Liver (tissue), 8 donors: ENCODE measurements at regions not wholly inside any gene's neighbourhood (a gene's known extent, or its start where the extent isn't known, plus 50 kb on each side); places are given as distances from the start of the nearest gene placed in this dataset.

Experiments used
- DNase-seq: peaks from one replicate; pipeline ENCODE4 v3.0.0-alpha.2; 2017; ENCODE audit warnings: low spot score
- H3K27ac ChIP-seq, 2 donors: one replicate each; pipeline ENCODE4 v1.7.0; 2013; ENCODE audit warnings: inconsistent platforms in 2 of 2, low read length in 2 of 2, control low read depth in 1 of 2, low read depth in 1 of 2, mild to moderate bottlenecking in 1 of 2
- H3K27me3 ChIP-seq, 4 donors: one replicate each; pipeline versions ENCODE4 v1.6.1 to v1.7.0; 2013; ENCODE audit warnings: low read length in 3 of 4, inconsistent platforms in 1 of 4, mild to moderate bottlenecking in 1 of 4, moderate library complexity in 1 of 4; ENCODE audit not compliant: control insufficient read depth in 4 of 4, insufficient read depth in 4 of 4
- H3K36me3 ChIP-seq, 4 donors: one replicate each; pipeline versions ENCODE4 v1.6.1 to v1.7.0; 2013; ENCODE audit warnings: low read length in 3 of 4, mild to moderate bottlenecking in 3 of 4, low read depth in 1 of 4, moderate library complexity in 1 of 4; ENCODE audit not compliant: control insufficient read depth in 4 of 4, insufficient read depth in 3 of 4
- H3K4me1 ChIP-seq, 4 donors: one replicate each; pipeline versions ENCODE4 v1.6.1 to v1.7.0; 2013; ENCODE audit warnings: low read length in 3 of 4, mild to moderate bottlenecking in 3 of 4, moderate library complexity in 1 of 4; ENCODE audit not compliant: control insufficient read depth in 4 of 4, insufficient read depth in 4 of 4
- H3K4me3 ChIP-seq, 3 donors: one replicate each; pipeline versions ENCODE4 v1.6.1 to v1.7.0; 2013; ENCODE audit warnings: low read length in 3 of 3, control low read depth in 1 of 3, low read depth in 1 of 3, mild to moderate bottlenecking in 1 of 3
- H3K9ac ChIP-seq, 2 donors: one replicate each; pipeline ENCODE4 v1.7.0; 2013; ENCODE audit warnings: low read length in 2 of 2, mild to moderate bottlenecking in 2 of 2, moderate library complexity in 2 of 2, control low read depth in 1 of 2, low read depth in 1 of 2
- H3K9me3 ChIP-seq, 4 donors: one replicate each; pipeline versions ENCODE4 v1.6.1 to v1.7.0; 2013; ENCODE audit warnings: low read length in 3 of 4; ENCODE audit not compliant: control insufficient read depth in 4 of 4
- ATF3 ChIP-seq: IDR thresholded peaks from 2 replicates; pipeline ENCODE4 v1.6.1; 2016; ENCODE audit warnings: antibody characterized with exemption
- EGR1 ChIP-seq, 2 donors: IDR thresholded peaks; 2 replicates each; pipeline ENCODE4 v1.6.1; 2016 to 2018; ENCODE audit warnings: antibody characterized with exemption in 2 of 2, low read depth in 2 of 2
- FOXA1 ChIP-seq: IDR thresholded peaks from 2 replicates; pipeline ENCODE4 v1.6.1; 2016; ENCODE audit warnings: antibody characterized with exemption
- FOXA2 ChIP-seq: IDR thresholded peaks from 2 replicates; pipeline ENCODE4 v1.6.1; 2016; ENCODE audit warnings: antibody characterized with exemption
- GABPA ChIP-seq, 2 donors: IDR thresholded peaks in 1 of 2; conservative IDR thresholded peaks in 1 of 2; 2 replicates each; pipeline ENCODE4 v1.6.1; 2016; ENCODE audit warnings: antibody characterized with exemption in 2 of 2, mild to moderate bottlenecking in 1 of 2, moderate library complexity in 1 of 2
- HNF4A ChIP-seq, 2 donors: conservative IDR thresholded peaks; 2 replicates each; pipeline ENCODE4 v1.6.1; 2016; ENCODE audit warnings: antibody characterized with exemption in 2 of 2, mild to moderate bottlenecking in 2 of 2
- HNF4G ChIP-seq: IDR thresholded peaks from 2 replicates; pipeline ENCODE4 v1.6.1; 2016; ENCODE audit warnings: antibody characterized with exemption
- JUND ChIP-seq, 2 donors: IDR thresholded peaks; 2 replicates each; pipeline ENCODE4 v1.6.1; 2016; ENCODE audit warnings: antibody characterized with exemption in 2 of 2
- NR2F2 ChIP-seq: IDR thresholded peaks from 2 replicates; pipeline ENCODE4 v1.6.1; 2016; ENCODE audit warnings: antibody characterized with exemption
- RAD21 ChIP-seq, 2 donors: IDR thresholded peaks; 2 replicates each; pipeline ENCODE4 v1.6.1; 2016; ENCODE audit warnings: antibody characterized with exemption in 2 of 2, mild to moderate bottlenecking in 2 of 2
- RXRA ChIP-seq, 2 donors: IDR thresholded peaks; 2 replicates each; pipeline ENCODE4 v1.6.1; 2017 to 2018; ENCODE audit warnings: antibody characterized with exemption in 2 of 2, mild to moderate bottlenecking in 1 of 2
- SP1 ChIP-seq: IDR thresholded peaks from 2 replicates; pipeline ENCODE4 v1.6.1; 2018; ENCODE audit warnings: antibody characterized with exemption, mild to moderate bottlenecking
- TAF1 ChIP-seq: conservative IDR thresholded peaks from 2 replicates; pipeline ENCODE4 v1.6.1; 2016; ENCODE audit warnings: antibody characterized with exemption, mild to moderate bottlenecking
- YY1 ChIP-seq: IDR thresholded peaks from 2 replicates; pipeline ENCODE4 v1.6.1; 2016; ENCODE audit warnings: antibody characterized with exemption, mild to moderate bottlenecking
- WGBS: extraction: QIAGEN DNeasy Blood & Tissue Kit; methylation state at CpG from one replicate; pipeline ENCODE4 v1.1.7; 2013; 5-methylcytosine and 5-hydroxymethylcytosine counted together
- TF ChIP-seq, protein P1 (sequence below): IDR thresholded peaks from 2 replicates; pipeline ENCODE4 v1.6.1; 2016; ENCODE audit warnings: antibody characterized with exemption, mild to moderate bottlenecking
- TF ChIP-seq, protein P2 (sequence below): IDR thresholded peaks from 2 replicates; pipeline ENCODE4 v1.6.1; 2016; ENCODE audit warnings: antibody characterized with exemption
- TF ChIP-seq, protein P3 (sequence below): fragments of 150-350 bp; IDR thresholded peaks from 2 replicates; pipeline ENCODE4 v1.5.1; 2017; ENCODE audit warnings: improper control_type of control experiment, low read depth, low read length; ENCODE audit not compliant: missing input control
- donor health status: healthy.
- donor health status: healthy.
- donor health status: healthy.
- donor health status: healthy.
- donor health status: healthy.

DNA sequence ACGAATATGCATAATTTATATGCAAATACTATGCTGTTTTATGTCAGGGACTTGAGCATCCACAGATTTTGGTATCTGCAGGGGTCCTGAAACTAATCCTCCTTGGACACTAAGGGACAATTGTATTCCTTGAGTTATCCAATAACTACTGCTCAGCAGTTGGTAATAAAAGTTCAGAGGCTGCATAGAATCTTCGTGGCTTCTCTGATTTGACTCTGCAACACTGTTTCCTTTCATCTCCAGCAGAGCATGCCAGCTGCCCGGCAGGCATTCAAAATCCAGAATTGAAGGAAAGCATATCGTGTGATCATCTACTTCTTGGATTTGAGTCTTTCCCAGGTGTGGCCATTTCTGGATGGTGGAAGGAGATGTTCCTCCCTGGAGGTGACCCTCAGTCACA is 64.5 kb upstream of the MRI1 start:
- Histone ChIP-seq H3K4me3 (no peak overlapping the region), H3K9me3 (peaks cover 3 to 6% (median 5%) of the 10 kb centered on the region in 4 donors), H3K36me3 (no peaks in the 10 kb centered on the region), H3K27ac (no peak overlapping the region), H3K4me1 (no peaks in the 10 kb centered on the region), H3K27me3 (peaks cover 0 to 4% (median 0%) of the 10 kb centered on the region in 4 donors), H3K9ac (no peak overlapping the region)
- TF ChIP-seq FOXA1 (no peak), HNF4G (no peak), TAF1 (no peak), GABPA (IDR thresholded peaks at IDR 0.05 in 1 of 2, conservative IDR thresholded peaks at IDR 0.05 in 1 of 2) (no peak), EGR1 (IDR thresholded peaks at IDR 0.05; ENCODE audit: low read depth in 2 of 2) (no peak), RAD21 (IDR thresholded peaks at IDR 0.05) (no peak), SP1 (no peak), JUND (IDR thresholded peaks at IDR 0.05) (no peak), RXRA (IDR thresholded peaks at IDR 0.05) (no peak), ATF3 (no peak), FOXA2 (no peak), YY1 (no peak), HNF4A (conservative IDR thresholded peaks at IDR 0.05) (no peak), NR2F2 (no peak)
- TF ChIP-seq, protein P1, sequence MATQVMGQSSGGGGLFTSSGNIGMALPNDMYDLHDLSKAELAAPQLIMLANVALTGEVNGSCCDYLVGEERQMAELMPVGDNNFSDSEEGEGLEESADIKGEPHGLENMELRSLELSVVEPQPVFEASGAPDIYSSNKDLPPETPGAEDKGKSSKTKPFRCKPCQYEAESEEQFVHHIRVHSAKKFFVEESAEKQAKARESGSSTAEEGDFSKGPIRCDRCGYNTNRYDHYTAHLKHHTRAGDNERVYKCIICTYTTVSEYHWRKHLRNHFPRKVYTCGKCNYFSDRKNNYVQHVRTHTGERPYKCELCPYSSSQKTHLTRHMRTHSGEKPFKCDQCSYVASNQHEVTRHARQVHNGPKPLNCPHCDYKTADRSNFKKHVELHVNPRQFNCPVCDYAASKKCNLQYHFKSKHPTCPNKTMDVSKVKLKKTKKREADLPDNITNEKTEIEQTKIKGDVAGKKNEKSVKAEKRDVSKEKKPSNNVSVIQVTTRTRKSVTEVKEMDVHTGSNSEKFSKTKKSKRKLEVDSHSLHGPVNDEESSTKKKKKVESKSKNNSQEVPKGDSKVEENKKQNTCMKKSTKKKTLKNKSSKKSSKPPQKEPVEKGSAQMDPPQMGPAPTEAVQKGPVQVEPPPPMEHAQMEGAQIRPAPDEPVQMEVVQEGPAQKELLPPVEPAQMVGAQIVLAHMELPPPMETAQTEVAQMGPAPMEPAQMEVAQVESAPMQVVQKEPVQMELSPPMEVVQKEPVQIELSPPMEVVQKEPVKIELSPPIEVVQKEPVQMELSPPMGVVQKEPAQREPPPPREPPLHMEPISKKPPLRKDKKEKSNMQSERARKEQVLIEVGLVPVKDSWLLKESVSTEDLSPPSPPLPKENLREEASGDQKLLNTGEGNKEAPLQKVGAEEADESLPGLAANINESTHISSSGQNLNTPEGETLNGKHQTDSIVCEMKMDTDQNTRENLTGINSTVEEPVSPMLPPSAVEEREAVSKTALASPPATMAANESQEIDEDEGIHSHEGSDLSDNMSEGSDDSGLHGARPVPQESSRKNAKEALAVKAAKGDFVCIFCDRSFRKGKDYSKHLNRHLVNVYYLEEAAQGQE: no peak
- TF ChIP-seq, protein P2, sequence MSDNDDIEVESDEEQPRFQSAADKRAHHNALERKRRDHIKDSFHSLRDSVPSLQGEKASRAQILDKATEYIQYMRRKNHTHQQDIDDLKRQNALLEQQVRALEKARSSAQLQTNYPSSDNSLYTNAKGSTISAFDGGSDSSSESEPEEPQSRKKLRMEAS: no peak
- TF ChIP-seq, protein P3, sequence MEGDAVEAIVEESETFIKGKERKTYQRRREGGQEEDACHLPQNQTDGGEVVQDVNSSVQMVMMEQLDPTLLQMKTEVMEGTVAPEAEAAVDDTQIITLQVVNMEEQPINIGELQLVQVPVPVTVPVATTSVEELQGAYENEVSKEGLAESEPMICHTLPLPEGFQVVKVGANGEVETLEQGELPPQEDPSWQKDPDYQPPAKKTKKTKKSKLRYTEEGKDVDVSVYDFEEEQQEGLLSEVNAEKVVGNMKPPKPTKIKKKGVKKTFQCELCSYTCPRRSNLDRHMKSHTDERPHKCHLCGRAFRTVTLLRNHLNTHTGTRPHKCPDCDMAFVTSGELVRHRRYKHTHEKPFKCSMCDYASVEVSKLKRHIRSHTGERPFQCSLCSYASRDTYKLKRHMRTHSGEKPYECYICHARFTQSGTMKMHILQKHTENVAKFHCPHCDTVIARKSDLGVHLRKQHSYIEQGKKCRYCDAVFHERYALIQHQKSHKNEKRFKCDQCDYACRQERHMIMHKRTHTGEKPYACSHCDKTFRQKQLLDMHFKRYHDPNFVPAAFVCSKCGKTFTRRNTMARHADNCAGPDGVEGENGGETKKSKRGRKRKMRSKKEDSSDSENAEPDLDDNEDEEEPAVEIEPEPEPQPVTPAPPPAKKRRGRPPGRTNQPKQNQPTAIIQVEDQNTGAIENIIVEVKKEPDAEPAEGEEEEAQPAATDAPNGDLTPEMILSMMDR: no peak
- no peak for DNase-seq
- 46% methylated on average over 4 of the region's 4 CpGs for WGBS

- peaks cover 0 to 4% (median 0%) of the 10 kb centered on the region in 4 donors for H3K27me3 ChIP-seq
- TF ChIP-seq RXRA (IDR thresholded peaks at IDR 0.05) (no peak), HNF4A (conservative IDR thresholded peaks at IDR 0.05) (no peak), TAF1 (no peak), RAD21 (IDR thresholded peaks at IDR 0.05) (no peak)
- H3K27ac ChIP-seq: no peak overlapping the region
- H3K4me3 ChIP-seq: no peak overlapping the region
- 64% methylated on average over 1 of the region's 1 CpG for WGBS
- DNase-seq: no peak
- no peaks in the 10 kb centered on the region for H3K4me1 ChIP-seq
- no peaks in the 10 kb centered on the region for H3K36me3 ChIP-seq
- H3K9ac ChIP-seq: no peak overlapping the region
- H3K9me3 ChIP-seq: peaks cover 3 to 6% (median 5%) of the 10 kb centered on the region in 4 donors
These were observed 67.5 kb upstream of the MRI1 start for GRCh38 chr19:13696839-13697238.
